Cardiac muscle cell (in vitro differentiated cells and primary cell): ENCODE measurements at regions not wholly inside any gene's neighbourhood (a gene's known extent, or its start where the extent isn't known, plus 50 kb on each side); places are given as distances from the start of the nearest gene placed in this dataset.
A peak's percentile ranks its signal among the peaks of the same experiment; 100 is the strongest.

ENCODE experiments used
- DNase-seq, 2 donors: peaks; one replicate each; pipeline versions ENCODE4 v3.0.0 to v3.0.0-alpha.2; 2010 to 2017; ENCODE audit warnings: low read depth in 1 of 2, low spot score in 1 of 2
- H3K27ac ChIP-seq: fragments of 200-600 bp; sonication (generic); 2 replicates; pipeline ENCODE4 v1.5.1; 2016
- H3K27me3 ChIP-seq: fragments of 200-600 bp; sonication (generic); 2 replicates; pipeline ENCODE4 v1.6.0; 2016; ENCODE audit warnings: control low read depth
- H3K36me3 ChIP-seq: fragments of 200-600 bp; sonication (generic); 2 replicates; pipeline ENCODE4 v1.5.1; 2016; ENCODE audit warnings: control low read depth
- H3K4me1 ChIP-seq: fragments of 200-600 bp; sonication (generic); 2 replicates; pipeline ENCODE4 v1.8.1; 2017; ENCODE audit warnings: low read depth, mild to moderate bottlenecking, mixed run types
- H3K4me3 ChIP-seq: fragments of 200-600 bp; sonication (generic); 2 replicates; pipeline ENCODE4 v1.5.1; 2016; ENCODE audit warnings: mild to moderate bottlenecking
- H3K9me3 ChIP-seq: fragments of 200-600 bp; sonication (generic); 2 replicates; pipeline ENCODE4 v1.5.1; 2017; ENCODE audit warnings: low read depth, mild to moderate bottlenecking, control low read depth
- CTCF ChIP-seq: IDR thresholded peaks from 2 replicates; pipeline ENCODE4 v1.5.1; 2012; ENCODE audit warnings: low read depth, mild to moderate bottlenecking, low read length

GRCh38 chr1:57632401-57632800 is 208.5 kb upstream of the DAB1 start:
- no peak overlapping the region for H3K4me3 ChIP-seq
- TF ChIP-seq CTCF: no peak
- H3K9me3 ChIP-seq: no peaks in the 10 kb centered on the region
- peaks cover 9% of the 10 kb centered on the region for H3K4me1 ChIP-seq
- H3K27me3 ChIP-seq: no peaks in the 10 kb centered on the region
- H3K27ac ChIP-seq: no peak overlapping the region
- H3K36me3 ChIP-seq: no peaks in the 10 kb centered on the region
- peak in 1 of 2 donors; percentile 51 for DNase-seq

- DNase-seq: no peak
- no peak overlapping the region for H3K4me3 ChIP-seq
- no peaks in the 10 kb centered on the region for H3K36me3 ChIP-seq
- TF ChIP-seq CTCF: no peak
- H3K9me3 ChIP-seq: no peaks in the 10 kb centered on the region
- H3K4me1 ChIP-seq: peaks cover 35% of the 10 kb centered on the region
- H3K27ac ChIP-seq: no peak overlapping the region
- H3K27me3 ChIP-seq: no peaks in the 10 kb centered on the region
These were observed 203.8 kb upstream of the DAB1 start for GRCh38 chr1:57627612-57628011.

- Histone ChIP-seq H3K9me3 (no peaks in the 10 kb centered on the region), H3K27me3 (no peaks in the 10 kb centered on the region), H3K4me1 (peaks cover 31% of the 10 kb centered on the region), H3K27ac (peak overlapping the region; percentile 74), H3K4me3 (no peak overlapping the region), H3K36me3 (no peaks in the 10 kb centered on the region)
- DNase-seq: peak in 1 of 2 donors; percentile 38
- TF ChIP-seq CTCF: no peak
These were observed 200.1 kb upstream of the DAB1 start for GRCh38 chr1:57623791-57624538.

DNA sequence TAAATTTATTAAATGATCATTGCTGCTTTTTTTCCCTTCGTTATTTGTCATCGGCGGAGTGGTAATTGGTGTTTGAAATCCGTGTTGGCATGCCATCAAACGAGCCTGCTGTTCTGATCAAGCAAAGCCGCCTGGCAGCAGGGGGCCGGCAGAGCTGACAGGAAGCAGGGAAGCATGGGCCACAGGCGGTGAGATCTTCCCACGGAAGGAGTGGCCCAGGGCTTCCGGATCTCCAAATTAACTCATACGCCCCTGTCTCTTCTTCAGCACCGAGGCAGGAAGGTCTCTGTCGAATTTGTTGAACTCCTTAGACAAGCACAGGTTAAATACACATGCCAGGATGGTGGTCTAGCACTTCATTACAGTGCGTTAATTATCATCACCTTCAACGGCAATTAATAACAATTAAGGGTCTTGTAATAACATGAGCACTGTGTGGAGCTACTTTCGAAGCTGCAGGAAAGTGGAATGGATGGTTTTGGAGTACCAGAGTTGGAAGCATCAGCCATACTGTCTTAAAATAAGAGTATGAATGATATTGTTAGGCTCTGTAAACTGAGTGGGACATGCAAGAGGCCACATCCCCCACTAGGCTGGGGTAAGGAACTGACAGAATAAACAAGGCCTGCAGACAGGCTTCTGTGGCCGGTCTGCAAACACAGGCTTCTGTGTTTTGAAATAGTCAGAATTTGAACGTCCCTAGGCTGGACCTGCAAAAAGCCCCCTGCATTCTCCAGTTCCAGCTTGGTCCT is 199.4 kb upstream of the DAB1 start:
- no peak for TF ChIP-seq CTCF
- peak overlapping the region; percentile 74 for H3K27ac ChIP-seq
- H3K36me3 ChIP-seq: no peaks in the 10 kb centered on the region
- peaks cover 31% of the 10 kb centered on the region for H3K4me1 ChIP-seq
- H3K27me3 ChIP-seq: no peaks in the 10 kb centered on the region
- H3K9me3 ChIP-seq: no peaks in the 10 kb centered on the region
- DNase-seq: peak; percentile 58 to 64
- no peak overlapping the region for H3K4me3 ChIP-seq

DNA sequence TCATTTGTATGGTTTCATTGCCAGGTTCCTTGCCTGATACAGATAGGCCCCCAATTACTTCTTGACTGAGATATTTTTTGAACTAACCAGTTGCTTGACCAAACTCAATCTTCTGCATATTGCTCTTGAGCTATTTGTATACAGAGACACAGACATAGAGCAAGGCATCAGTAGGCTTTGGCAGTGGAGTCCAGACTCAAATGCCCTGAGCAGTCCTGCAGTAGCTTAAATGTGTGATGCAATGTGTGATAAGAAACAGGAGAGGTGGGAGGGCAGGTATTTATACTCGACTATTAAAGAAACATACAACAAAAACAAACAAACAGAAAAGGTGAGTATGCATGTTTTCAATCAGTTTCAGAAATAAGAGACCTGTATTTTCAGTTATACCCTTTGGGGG is 197.9 kb upstream of the DAB1 start:
- no peak for DNase-seq

More for the DNA sequence above, 197.9 kb upstream of the DAB1 start:
- H3K4me1 ChIP-seq: peaks cover 34% of the 10 kb centered on the region
- no peaks in the 10 kb centered on the region for H3K27me3 ChIP-seq
- H3K36me3 ChIP-seq: no peaks in the 10 kb centered on the region
- no peak for TF ChIP-seq CTCF
- no peaks in the 10 kb centered on the region for H3K9me3 ChIP-seq
- no peak overlapping the region for H3K4me3 ChIP-seq
- H3K27ac ChIP-seq: no peak overlapping the region
